SK-N-MC (cell line): ENCODE measurements at regions not wholly inside any gene's neighbourhood (a gene's known extent, or its start where the extent isn't known, plus 50 kb on each side); places are given as distances from the start of the nearest gene placed in this dataset.

Experiments used
- EZH2 ChIP-seq: fragments of 200-600 bp; sonication (generic); IDR thresholded peaks from one replicate; pipeline ENCODE4 v1.6.1; 2017; ENCODE audit warnings: antibody characterized with exemption
- FOXP2 ChIP-seq: optimal IDR thresholded peaks from 2 replicates; pipeline ENCODE3; 2011; ENCODE audit warnings: mild to moderate bottlenecking, moderate library complexity; ENCODE audit not compliant: insufficient read depth; ENCODE audit errors: extremely low read length, control extremely low read depth
- POLR2AphosphoS5 ChIP-seq: IDR thresholded peaks from 2 replicates; pipeline ENCODE4 v1.6.1; 2012; ENCODE audit warnings: mild to moderate bottlenecking, low read depth, low read length, borderline replicate concordance

GRCh38 chr4:13947921-13948320 lies 320.4 kb upstream of the BOD1L1 start:
- TF ChIP-seq POLR2AphosphoS5 = no peak
- no peak for TF ChIP-seq EZH2
- TF ChIP-seq FOXP2 = no peak
